HFF-Myc (cell line): ENCODE measurements at regions not wholly inside any gene's neighbourhood (a gene's known extent, or its start where the extent isn't known, plus 50 kb on each side); places are given as distances from the start of the nearest gene placed in this dataset.

Source experiments
- DNase-seq: peaks from one replicate; pipeline ENCODE4 v3.0.0-alpha.2; 2011; ENCODE audit warnings: low read depth; ENCODE audit errors: extremely low read depth
- H3K4me3 ChIP-seq: replicated peaks from 2 replicates; pipeline ENCODE4 v1.5.1; 2011; ENCODE audit warnings: low read depth, mild to moderate bottlenecking, control low read depth, low read length
- TF ChIP-seq, protein P1 (sequence below): IDR thresholded peaks from 2 replicates; pipeline ENCODE4 v1.5.1; 2012; ENCODE audit warnings: mild to moderate bottlenecking, low read depth, low read length, control low read depth; ENCODE audit errors: missing control alignments

GRCh38 chr1:67561704-67562113 is 123.3 kb upstream of the GADD45A start:
- TF ChIP-seq, protein P1, sequence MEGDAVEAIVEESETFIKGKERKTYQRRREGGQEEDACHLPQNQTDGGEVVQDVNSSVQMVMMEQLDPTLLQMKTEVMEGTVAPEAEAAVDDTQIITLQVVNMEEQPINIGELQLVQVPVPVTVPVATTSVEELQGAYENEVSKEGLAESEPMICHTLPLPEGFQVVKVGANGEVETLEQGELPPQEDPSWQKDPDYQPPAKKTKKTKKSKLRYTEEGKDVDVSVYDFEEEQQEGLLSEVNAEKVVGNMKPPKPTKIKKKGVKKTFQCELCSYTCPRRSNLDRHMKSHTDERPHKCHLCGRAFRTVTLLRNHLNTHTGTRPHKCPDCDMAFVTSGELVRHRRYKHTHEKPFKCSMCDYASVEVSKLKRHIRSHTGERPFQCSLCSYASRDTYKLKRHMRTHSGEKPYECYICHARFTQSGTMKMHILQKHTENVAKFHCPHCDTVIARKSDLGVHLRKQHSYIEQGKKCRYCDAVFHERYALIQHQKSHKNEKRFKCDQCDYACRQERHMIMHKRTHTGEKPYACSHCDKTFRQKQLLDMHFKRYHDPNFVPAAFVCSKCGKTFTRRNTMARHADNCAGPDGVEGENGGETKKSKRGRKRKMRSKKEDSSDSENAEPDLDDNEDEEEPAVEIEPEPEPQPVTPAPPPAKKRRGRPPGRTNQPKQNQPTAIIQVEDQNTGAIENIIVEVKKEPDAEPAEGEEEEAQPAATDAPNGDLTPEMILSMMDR: peak; percentile 93
- DNase-seq: peak; percentile 65
- no peak overlapping the region for H3K4me3 ChIP-seq

GRCh38 chr1:67563684-67564083 is 121.3 kb upstream of the GADD45A start:
- DNase-seq: no peak
- H3K4me3 ChIP-seq: no peak overlapping the region
- TF ChIP-seq, protein P1: no peak

DNA sequence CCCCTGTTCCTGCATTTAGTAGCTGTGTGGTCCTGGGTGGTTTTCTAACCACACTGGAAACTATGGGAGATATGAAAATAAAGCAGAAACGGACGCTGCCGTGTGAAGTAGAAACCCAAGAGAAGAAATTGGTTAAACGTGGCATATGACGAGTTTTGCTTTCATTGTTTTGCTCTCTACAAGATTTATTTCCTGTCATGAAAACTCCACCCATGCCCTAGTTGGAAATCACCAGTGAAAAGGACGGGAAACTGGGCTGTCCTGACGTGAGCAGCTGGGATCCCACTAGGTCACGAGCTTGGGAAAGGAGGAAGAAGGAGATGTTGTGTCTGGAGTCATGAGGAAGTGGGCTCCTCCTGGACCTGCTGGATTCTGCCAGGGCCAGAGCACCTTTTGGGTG is 120.8 kb upstream of the GADD45A start:
- no peak overlapping the region for H3K4me3 ChIP-seq
- no peak for DNase-seq
- TF ChIP-seq, protein P1: no peak

- no peak for DNase-seq
- TF ChIP-seq, protein P1: no peak
- H3K4me3 ChIP-seq: no peak overlapping the region
Measured at GRCh38 chr1:67566803-67567377, 118.1 kb upstream of the GADD45A start.

GRCh38 chr1:67570486-67571143 is 114.4 kb upstream of the GADD45A start:
- H3K4me3 ChIP-seq: no peak overlapping the region
- TF ChIP-seq, protein P1: no peak
- DNase-seq: peak; percentile 68

DNA sequence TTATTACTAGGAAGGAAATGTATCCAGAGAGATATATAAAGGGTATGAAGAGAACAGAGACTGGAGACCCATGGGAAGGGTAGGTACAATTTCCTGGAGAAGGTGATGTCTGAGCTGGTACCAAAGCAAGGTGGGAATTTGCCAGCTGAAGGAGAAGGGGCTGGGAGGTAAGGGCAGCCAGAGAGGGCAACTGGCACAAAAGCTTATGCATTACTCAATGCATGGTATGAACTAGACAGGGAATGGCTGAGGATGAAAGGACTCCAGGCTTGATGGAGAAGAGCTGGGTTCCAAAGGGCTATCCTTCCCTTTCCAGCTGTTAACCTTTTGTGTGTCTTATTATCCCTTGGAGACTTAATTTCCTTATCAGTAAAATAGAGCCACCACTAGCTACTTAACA is 113.6 kb upstream of the GADD45A start:
- H3K4me3 ChIP-seq: no peak overlapping the region
- TF ChIP-seq, protein P1: no peak
- no peak for DNase-seq
